ENCODE measurements at regions not wholly inside any gene's neighbourhood (a gene's known extent, or its start where the extent isn't known, plus 50 kb on each side); places are given as distances from the start of the nearest gene placed in this dataset.
"Not testable (repeated sequence)": the region's sequence is repeated elsewhere in the genome, so short reads cannot be mapped to it uniquely, and the experiment has no call there.

DNA sequence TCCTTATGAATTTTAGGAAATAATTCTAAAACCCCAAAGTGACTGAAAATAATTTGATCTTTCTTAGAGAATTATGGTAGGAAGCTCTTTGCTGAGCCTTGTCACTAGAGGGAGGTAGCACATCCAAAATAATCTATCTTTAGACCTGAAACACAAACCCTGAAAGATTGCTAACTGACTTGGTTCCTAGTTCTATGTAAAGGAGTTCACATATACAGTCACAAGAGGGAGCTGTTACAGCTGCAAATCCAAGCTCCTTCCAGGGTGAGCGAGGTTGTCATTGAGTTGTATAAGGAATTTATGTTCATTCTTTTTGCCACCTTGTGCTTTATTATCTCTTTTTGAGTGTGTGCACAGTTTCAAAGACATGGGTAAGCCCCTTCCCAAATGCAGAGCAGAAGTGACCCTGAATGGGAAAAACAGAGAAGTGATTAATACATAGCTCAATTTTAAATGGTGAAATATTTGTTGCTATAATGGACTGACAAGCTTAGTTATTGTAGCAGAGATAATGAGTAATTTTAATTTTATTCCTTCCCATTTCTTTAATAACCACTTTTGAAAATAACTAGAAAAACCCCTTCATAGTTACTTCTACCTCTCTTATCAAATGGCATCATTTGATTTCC lies 387.9 kb downstream of the DAD1 start:
- peak; percentile 48 for DNase-seq (ENCODE audit: low read depth)

DNA sequence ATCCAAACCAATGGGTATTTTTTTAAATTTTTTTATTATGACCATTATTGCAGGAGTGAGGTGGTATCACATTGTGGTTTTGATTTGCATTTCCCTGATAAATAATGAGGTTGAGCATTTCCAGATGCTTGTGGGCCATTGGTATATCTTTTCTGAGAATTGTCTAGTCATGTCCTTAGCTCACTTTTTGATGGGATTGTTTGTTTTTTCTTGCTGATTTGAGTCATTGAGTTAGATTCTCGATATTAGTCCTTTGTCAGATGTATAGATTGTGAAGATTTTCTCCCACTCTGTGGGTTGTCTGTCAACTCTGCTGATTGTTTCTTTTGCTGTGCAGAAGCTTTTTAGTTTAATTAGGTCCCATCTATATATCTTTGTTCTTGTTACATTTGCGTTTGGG lies 388.9 kb downstream of the DAD1 start:
- not testable (repeated sequence) for DNase-seq (ENCODE audit: low read depth)

DNA sequence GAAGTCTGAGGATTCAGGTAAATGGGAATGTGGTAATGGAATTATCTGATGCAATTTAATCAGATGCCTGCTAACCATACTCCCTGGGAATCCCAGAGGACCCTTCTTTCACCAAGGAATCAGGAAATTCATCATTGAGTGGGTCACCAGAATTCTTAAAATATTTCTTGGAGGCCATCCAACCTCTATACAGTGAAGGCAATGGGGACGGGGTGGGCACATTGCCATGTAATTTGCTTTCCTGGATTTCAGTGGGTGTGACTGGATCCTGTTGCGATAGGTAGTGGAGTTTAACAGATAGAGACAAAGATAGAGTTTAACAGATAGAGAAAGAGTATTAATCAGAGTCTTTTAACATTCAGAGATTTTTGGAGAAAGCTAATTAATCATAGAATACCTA lies 394.4 kb downstream of the DAD1 start:
- peak; percentile 39 for DNase-seq (ENCODE audit: low read depth)

DNA sequence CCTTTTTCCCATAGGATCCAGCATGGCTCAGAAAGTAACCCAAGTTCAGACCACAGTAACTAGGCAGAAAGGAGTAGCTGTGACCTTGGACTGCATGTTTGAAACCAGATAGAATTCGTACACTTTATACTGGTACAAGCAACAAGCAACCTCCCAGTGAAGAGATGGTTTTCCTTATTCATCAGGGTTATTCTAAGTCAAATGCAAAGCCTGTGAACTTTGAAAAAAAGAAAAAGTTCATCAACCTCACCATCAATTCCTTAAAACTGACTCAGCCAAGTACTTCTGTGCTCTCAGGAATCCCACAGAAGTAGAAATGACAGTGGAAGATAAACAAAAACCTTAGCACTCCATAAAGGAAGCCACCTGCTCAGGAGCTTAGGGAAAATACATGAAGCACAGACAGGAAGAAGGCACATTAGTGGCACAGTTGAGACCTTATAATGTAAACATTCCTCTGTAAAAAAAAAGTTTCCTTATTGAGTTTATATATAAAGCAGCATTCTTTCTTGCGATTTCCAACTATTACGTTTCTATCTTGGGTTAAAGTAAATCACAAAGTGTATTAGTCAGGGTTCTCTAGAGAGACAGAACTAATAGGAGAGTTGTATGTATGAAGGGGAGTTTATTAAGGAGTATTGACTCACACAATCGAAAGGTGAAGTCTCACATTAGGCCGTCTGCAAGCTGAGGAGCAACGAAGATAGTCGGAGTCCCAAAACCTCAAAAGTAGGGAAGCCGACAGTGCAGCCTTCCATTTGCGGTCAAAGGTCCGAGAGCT lies 398.4 kb downstream of the DAD1 start:
- peak; percentile 68 for DNase-seq (ENCODE audit: low read depth)

DNA sequence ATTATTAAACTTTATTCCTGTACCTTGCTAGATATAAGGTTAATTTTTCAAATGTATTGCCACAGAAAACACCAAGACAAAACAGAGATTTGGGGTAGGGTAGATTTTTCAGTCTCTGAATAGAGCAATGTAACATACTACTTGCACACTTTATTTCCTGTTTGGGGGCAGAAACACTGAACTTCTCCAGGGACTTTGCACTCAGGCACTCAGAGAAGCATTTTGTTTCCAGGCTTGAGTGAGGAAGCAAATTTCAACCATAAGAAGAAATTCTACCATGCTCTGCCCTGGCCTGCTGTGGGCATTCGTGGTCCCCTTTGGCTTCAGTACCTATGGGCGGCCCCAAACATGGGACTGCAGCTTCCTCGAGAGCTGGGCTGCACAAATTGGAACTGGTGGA lies 399.1 kb downstream of the DAD1 start:
- DNase-seq (ENCODE audit: low read depth) = no peak

DNA sequence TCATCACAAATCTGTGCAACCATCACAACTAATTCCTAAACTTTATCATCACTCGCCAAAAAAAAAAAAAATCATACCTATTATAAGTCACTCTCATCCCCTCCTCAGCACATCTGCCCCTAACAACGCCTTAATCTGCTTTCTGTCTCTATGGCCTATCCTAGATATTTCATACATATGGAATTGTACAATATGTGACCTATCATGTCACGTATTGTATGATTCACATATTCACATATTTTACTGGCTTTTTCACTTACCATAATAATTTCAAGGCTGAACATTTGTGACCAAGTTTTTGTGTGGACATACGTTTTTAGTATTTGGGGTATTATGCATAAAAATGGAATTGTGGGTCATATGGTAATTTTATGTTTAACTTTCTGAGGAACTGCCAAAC lies 400.7 kb downstream of the DAD1 start:
- DNase-seq (ENCODE audit: low read depth) = no peak

DNA sequence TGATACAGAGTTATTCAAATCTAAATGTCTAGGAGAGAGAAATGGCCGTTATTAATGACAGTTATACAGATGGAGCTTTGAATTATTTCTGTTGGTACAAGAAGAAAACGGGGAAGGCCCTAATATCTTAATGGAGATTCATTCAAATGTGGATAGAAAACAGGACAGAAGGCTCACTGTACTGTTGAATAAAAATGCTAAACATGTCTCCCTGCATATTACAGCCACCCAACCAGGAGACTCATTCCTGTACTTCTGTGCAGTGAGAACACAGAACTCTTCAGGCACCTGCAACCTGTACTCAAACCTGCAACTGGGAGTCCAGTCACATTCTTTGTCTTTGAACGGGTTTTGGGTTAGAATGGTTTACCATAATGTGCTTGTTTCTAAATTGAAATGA lies 403.2 kb downstream of the DAD1 start:
- no peak for DNase-seq (ENCODE audit: low read depth)

DNA sequence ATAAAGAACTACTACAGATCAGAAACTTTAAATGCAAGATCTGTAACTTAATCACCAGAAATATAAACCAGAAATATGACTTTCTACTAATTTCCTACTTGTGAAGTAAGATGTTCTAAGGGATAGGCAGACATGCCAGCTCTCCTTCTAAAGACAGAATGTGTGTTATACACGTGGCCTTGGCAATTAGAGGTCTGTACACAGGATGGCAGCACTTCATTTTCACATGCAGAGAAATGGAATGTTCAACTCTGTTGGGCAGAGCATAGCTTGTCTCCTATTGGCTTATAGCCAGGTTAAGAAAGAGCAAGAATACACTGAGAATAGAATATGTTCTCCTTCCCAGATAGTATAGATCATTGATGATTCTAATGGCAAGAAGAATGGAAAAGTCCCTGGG lies 403.8 kb downstream of the DAD1 start:
- DNase-seq (ENCODE audit: low read depth) = peak; percentile 52

DNA sequence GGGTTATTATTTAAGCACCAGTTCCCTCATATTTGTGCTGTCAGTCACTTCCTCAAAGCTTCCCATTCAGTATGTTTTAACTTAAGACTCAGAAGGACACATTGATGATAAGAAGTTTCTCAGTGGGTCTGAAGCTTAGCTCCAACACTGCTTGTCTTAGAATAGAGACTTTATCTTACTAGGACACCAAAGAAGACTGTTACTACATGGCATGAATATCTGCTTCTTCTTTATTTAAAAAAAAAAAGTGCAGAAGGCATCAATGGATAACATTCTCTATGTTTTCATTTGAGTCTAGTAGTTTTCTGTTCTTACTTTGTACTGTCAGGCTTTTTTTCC lies 404.2 kb downstream of the DAD1 start:
- no peak for DNase-seq (ENCODE audit: low read depth)

DNA sequence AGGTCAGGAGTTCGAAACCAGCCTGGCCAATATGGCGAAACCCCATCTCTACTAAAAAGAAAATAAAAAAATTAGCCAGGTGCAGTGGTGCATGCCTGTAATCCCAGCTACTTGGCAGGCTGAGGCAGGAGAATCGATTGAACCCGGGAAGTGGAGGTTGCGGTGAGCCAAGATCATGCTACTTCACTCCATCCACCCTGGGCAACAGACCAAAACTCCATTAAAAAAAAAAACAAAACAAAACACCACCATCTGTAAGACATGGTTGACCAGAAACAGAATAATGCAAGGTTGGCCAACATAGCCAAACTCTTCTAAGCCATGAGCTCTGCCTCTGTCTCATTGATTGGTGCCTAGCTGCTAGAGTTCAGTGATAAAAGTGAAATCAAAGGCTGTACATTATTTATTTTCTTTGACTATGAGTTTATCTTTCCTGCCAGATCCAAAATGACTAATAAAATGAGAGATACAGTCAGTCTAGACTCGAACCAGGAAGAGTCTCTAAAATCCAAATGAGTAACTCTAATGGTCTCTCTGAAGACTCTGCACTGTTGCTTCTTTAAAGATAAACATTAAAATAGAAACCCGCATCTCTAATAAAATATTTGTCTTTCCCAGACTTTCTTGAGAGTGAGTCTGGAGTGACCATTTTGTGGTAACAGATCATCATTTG lies 404.7 kb downstream of the DAD1 start:
- DNase-seq (ENCODE audit: low read depth) = peak; percentile 68

DNA sequence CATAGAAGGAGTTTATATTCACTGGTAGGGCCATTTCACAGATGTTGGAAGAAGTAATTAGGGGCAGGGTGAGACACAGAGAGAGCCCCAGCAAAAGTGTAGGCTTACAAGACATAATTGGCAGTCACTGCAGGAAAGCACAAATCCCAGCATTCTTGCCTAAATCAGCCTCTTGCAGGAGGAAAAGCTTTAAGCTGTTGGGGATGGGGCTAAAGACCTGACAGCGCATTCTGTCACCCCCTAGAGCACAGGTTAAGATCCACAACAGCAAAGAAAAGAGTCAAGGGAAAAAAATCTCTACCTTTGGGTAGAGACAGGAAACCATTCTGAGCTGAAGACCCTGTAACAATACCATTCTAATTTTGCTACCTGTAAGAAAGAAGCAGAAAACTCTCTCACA lies 409.0 kb downstream of the DAD1 start:
- DNase-seq (ENCODE audit: low read depth) = no peak

DNA sequence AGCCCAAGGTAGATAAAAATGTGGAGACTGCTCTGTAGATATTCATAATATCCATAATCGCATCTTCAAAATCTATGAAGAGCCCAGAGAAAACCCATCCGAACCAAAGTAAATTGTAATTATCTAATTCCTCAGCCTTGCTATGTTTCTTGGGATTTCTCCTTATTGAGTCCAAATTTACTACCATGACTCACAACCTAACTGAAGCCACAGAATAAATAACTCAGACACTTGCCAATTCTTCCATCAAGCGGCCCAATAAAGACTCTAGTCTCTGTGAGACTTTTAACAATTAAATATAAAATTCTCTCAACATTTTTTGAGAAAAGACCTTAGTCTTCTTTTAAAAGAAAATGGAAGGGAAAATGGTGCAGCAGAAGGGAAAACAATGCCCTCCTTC lies 409.8 kb downstream of the DAD1 start:
- peak; percentile 27 for DNase-seq (ENCODE audit: low read depth)

DNA sequence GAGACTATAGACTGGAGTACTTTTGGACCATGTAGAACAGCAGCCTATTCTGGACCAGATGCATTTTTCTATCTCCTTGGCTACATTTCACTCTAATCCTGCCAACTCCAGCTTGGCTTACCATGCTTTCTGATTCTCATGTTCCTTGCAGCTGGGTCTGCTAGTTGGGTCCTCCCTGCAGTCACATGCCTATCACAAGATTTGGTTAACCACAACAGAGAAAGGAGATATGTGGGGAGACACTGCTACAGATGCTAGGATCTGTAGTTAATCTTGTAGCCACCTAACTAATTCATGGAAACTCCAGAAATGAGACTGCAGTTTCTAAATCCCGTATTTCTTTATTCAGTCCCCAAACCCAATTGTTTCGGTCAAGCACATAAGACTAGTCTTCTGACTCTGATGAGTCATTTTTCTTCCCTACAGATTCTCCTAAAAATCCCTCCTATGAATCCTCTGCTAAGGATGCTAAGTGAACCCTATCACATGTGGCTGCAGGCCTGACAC lies 410.6 kb downstream of the DAD1 start:
- DNase-seq (ENCODE audit: low read depth) = no peak

DNA sequence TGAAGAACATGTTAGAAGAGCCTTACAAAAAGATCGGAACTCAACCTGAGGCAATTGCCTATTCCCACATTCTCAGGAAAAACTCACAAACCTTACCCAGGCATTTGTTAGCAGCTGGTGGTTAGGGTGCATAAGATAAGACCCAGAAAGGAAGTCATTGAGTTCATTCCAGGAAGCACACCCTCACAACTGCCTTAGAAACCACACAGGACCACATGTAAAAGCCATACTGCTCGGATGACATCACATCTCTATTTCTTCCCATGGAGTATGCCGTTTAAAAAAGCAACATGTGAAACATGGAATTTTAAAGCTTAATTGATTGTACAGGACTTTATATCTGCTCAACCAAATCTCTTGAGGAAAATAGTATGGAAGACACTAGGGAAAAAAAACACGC lies 411.2 kb downstream of the DAD1 start:
- DNase-seq (ENCODE audit: low read depth) = peak; percentile 69

DNA sequence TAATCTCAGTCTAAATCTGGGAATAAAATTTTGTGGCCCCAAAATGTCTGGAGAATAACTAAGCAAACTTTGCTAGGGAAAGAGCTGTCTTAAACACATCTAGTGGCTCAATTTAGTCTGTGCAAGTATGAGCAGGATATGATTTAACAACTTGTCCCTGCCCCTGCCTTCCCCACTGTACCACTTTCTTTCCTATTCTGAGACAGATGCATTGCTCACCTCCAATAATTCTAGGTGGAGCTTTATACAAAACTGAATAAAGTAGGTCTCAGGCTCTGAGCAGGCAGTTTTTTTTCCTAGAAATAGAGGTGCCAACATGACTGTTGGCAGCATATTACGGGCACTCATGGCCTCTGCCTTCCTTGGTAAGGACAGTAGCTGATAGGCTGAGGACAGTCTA lies 412.1 kb downstream of the DAD1 start:
- no peak for DNase-seq (ENCODE audit: low read depth)

DNA sequence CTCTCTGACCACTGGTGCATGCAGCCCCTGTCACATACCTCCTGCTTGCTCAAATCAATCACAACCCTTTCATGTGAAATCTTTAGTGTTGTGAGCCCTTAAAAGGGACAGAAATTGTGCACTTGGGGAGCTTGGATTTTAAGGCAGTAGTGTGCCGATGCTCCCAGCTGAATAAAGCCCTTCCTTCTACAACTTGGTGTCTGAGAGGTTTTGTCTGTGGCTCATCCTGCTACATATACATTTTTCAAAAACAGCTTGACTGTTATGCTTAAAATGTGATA lies 413.8 kb downstream of the DAD1 start:
- not testable (repeated sequence) for DNase-seq (ENCODE audit: low read depth)

DNA sequence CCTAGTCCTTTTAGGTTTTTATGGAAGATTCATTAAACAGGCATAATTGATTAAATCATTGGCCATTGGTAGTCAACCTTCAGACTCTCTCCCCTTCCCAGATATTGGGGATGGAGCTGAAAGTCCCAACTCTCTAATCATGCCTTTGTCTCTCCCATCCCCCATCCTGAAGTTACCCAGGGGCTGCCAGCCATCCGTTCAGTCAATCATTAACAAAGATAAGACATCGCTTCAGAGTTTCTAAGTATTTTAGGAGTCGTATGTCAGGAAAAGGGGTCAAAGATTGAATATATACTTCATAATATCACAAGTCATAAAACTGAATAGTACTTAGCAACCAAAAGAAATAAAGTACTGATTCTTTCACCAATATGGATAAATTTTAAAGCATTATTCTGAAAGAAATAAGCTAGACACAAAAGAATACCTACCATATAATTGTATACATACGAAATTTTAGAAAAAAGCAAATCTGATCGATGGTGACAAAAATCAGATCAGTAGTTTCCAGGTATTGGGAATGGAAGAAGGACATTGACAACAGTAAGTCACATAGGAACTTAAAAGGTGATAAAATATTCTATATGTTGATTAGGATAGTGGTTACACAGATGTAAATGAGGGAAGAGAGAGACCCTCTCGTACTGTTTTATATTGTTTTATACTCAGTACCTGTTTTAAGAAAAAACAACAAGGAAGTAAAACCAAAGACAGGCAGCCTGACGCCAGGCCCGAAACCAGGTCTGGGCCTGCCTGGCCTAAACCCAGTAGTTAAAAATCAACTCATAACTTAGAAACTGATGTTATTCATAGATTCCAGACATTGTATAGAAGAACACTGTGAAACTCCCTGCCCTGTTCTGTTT lies 414.4 kb downstream of the DAD1 start:
- no peak for DNase-seq (ENCODE audit: low read depth)

DNA sequence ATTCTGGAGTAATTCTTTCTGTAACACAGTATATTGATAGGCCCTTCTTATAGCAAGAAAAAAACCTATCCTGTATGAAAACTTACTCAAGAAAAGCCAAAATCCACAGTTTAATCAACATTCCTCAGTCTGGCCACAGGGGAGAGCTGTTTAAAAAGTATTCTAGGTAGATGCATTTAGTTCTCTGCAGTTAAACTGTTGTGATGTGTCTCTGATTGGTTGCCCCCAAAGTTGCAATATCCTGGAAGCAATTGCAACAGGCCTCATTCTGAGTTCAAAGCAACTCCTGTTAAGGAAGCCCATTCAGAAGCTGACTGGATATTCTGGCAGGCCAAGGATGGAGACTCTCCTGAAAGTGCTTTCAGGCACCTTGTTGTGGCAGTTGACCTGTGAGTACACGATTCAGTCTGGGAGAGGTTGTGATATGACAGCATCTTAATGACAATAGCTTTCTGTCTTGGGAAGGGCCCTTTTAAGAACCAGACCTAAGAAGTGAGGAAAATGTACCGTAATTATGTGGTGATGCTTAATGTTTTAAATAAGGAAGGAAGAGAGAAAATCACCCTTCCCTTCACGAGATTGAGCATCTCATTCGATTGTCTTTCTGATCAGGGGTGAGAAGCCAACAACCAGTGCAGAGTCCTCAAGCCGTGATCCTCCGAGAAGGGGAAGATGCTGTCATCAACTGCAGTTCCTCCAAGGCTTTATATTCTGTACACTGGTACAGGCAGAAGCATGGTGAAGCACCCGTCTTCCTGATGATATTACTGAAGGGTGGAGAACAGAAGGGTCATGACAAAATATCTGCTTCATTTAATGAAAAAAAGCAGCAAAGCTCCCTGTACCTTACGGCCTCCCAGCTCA lies 420.7 kb downstream of the DAD1 start:
- DNase-seq (ENCODE audit: low read depth) = no peak

DNA sequence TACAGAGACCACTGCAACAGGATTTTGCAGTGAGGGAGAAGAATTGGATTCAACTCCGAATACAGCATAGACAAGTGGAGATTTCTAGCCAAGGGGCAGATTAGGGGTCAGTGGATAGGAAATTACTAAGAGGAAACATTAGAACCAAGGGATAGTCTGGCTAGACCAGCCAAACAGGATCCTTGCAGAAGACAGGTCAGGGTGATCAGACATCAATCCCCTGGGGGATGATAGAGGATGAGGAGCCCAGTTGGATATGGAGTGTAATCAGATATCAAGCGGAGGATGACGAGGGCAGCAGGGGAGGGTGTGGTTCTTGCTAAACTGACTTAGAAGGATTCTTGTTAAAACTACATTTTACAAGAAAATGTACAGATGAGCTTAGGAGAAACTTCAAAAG lies 424.4 kb downstream of the DAD1 start:
- no peak for DNase-seq (ENCODE audit: low read depth)

DNA sequence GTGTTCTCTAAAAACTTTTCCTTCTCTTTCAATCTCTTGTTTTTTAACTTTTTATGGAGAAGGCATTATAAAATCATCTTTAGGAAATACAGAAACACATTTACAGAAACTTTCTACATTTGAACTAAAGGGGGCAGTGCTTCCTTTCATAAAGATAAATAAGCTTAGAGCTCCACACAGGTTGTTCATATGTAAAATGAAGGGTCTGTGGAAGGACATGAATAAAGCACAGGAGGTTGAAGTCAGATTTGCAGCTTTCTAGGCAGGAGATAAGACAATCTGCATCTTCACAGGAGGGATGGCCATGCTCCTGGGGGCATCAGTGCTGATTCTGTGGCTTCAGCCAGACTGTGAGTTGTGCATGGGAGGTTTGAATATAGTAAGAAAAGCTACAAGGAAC lies 426.0 kb downstream of the DAD1 start:
- no peak for DNase-seq (ENCODE audit: low read depth)

DNA sequence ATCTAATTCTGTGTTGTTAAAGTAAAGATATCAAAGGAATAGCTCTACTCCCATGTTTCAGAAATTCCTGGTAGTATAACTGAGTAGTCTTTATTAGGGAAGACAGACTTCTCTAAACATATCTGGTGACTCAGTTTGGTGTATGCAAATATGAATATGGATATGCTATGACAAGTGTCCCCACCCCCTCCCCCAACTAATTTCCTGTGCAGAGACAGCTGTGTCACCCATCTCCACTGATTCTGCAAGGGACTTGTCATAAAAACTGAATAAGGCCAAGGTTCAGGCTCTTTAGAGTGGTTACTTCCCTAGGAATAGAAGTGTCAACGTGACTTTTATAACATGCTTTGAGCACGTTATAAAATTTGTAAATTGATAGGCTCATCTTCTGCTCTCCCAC lies 429.1 kb downstream of the DAD1 start:
- DNase-seq (ENCODE audit: low read depth) = no peak

Measured in Daoy (cell line).